GM19023 (cell line): ENCODE measurements at regions not wholly inside any gene's neighbourhood (a gene's known extent, or its start where the extent isn't known, plus 50 kb on each side); places are given as distances from the start of the nearest gene placed in this dataset.
"Not testable (repeated sequence)": the region's sequence is repeated elsewhere in the genome, so short reads cannot be mapped to it uniquely, and the experiment has no call there.

Source experiments
- ATAC-seq: cut with Tn5 transposase; IDR thresholded peaks from one replicate; pipeline ENCODE4 v1.9.1; 2021; ENCODE audit warnings: mild to moderate bottlenecking, moderate library complexity; ENCODE audit not compliant: unreplicated experiment

DNA sequence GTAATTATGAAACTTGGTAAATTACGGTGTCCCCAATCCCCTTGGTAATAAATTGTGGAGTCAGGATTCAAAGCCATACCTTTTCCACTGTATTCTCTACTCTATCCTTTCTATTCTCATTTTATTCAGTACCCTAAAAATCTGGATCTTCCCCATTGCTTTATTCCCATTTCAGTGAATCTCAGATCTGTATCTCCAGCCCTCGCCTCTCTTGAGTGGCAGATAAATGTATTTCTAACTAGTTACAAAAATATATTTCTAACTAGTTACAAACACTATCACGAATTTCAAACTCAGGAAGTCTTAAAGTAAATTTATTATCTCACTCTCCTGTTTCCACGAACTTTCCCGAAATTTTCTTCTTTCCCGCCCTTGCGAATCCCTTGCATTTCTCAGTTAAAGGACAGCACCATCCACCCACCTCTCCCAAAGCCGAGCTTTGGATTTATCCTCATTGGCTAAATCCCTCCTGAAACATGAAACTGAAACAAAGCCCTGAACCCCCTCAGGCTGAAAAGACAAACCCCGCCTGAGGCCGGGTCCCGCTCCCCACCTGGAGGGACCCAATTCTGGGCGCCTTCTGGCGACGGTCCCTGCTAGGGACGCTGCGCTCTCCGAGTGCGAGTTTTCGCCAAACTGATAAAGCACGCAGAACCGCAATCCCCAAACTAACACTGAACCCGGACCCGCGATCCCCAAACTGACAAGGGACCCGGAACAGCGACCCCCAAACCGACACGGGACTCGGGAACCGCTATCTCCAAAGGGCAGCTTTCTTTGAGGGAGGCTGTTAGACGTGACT lies 164.3 kb upstream of the PABPC3 start:
- ATAC-seq = no peak

DNA sequence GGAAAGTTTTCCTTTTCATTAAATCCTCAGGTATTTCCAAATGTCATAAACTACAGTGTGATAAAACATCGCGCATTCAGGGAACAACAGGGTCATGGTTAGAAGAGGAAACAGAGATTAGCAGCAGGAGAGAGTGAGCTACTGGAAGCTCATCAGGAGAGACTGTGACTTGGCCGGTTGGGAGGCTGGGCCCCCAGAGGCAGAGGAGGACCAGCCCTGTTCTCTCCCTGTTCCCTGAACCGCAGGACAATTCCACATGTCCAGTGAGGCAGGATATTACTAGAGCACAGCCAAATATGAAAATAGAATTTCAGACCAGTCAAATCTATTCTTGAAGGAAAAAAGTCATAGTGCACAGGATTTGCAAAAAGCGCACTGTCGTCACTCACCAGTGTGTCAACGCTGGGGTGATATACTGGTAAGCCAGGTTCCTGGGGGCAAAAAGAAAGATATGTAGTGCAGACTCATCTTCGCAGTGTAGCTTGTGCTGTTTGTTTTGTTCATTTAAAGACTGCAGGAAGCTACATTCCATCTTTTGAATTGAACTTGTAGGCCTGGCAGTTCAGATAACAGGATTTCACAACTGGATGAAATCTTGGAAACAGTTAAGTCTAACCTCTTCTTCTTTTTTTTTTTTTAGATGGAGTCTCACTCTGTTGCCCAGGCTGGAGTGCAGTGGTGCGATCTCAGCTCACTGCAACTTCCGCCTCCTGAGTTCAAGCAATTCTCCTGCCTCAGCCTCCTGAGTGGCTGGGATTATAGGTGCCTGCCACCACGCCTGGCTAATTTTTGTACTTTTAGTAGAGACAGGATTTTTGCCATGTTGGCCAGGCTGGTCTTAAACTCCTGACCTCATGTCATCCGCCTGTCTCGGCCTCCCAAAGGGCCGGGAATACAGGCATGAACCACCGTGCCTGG lies 162.6 kb upstream of the PABPC3 start:
- ATAC-seq = not testable (repeated sequence)

GRCh38 chr13:24934024-24934385 lies 161.9 kb upstream of the PABPC3 start:
- not testable (repeated sequence) for ATAC-seq

DNA sequence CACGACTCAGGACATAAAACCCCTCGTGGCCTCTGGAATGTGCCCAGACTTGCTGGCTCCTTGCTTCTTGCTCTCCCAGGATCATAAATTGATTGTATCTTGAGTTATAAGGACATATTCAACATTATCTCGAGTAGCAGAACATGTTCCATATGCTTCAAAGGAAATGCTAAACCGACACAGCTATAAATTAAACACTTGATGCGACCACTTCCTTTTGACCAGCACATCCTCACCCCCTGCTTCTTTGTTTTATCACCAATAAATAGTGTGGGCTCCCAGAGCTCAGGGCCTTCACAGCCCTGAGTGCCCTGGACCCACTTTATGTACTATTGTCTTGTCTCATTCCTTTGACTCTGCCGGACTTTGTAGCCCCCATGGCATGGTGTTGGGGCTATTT lies 157.0 kb upstream of the PABPC3 start:
- no peak for ATAC-seq

- not testable (repeated sequence) for ATAC-seq
These were observed 154.8 kb upstream of the PABPC3 start for GRCh38 chr13:24941023-24941713.

GRCh38 chr13:24943136-24943535 lies 152.8 kb upstream of the PABPC3 start:
- ATAC-seq = no peak

DNA sequence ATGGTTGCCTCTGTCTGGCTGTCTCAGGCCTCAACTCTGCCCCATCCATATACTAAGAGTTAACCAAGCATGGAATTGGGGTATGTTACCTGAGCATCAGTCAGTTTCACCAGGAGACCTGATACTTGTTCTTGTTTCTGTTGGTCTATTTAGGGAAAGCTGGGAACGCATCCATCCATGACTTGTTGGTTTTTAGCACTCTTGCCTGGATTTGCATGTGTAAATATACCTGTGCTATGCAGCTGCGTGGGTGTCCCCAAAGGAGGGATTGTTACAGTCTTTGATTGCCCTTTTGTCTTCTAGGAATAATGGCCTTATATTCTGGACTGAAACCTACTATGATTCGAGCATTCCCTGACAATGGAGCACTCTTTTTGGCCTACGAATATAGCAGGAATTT lies 151.9 kb upstream of the PABPC3 start:
- ATAC-seq = not testable (repeated sequence)

GRCh38 chr13:24948977-24949376 lies 147.0 kb upstream of the PABPC3 start:
- not testable (repeated sequence) for ATAC-seq

DNA sequence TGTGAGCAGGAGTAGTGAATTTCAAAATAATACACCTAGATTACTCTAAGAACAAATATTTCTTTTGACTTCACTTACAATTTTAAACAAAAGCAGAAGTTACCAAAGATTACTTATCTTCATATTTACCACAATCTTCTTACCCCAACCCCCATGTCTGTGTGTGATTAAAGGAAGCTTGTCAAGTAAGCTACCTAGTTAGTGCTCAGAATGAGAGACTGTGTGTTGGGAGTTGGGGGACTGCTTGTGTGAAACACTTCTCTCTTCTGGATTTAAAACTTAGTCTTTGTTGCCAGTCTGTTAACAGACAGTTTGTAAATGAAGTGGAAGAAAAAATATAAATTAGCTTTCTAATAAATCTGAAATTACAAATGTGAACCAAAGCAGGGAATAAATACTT lies 145.3 kb upstream of the PABPC3 start:
- not testable (repeated sequence) for ATAC-seq

GRCh38 chr13:24967970-24968369 lies 128.0 kb upstream of the PABPC3 start:
- ATAC-seq = not testable (repeated sequence)

DNA sequence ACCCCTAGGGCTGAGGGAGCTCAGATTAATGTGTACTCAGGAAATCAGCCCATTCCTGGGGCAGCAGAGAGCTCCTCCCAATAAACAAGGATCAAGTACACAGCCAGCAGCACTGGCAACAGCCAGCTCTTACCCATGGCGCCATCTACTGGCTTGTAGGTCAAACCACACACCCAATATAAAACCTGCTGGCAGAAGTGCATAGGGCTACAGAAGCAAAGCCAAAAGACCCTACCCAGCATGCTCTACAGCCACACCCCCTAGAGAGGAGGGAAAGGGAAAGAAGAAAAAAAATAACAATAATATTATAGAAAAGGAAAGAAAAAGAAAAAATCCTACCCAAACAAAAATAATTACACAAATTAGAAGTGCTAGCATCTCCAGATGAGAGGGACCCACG lies 127.5 kb upstream of the PABPC3 start:
- ATAC-seq = not testable (repeated sequence)

DNA sequence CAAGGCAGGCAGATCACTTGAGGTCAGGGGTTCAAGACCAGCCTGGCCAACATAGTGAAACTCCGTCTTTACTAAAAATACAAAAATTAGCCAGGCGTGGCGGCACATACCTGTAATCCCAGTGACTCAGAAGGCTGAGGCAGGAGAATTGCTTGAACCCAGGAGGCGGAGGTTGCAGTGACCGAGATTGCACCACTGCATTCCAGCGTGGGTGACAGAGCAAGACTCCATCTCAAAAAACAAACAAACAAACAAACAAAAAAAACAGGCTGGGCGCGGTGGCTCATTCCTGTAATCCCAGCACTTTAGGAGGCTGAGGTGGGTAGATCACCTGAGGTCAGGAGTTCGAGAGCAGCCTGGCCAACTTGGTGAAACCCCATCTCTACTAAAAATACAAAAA lies 122.8 kb upstream of the PABPC3 start:
- not testable (repeated sequence) for ATAC-seq

DNA sequence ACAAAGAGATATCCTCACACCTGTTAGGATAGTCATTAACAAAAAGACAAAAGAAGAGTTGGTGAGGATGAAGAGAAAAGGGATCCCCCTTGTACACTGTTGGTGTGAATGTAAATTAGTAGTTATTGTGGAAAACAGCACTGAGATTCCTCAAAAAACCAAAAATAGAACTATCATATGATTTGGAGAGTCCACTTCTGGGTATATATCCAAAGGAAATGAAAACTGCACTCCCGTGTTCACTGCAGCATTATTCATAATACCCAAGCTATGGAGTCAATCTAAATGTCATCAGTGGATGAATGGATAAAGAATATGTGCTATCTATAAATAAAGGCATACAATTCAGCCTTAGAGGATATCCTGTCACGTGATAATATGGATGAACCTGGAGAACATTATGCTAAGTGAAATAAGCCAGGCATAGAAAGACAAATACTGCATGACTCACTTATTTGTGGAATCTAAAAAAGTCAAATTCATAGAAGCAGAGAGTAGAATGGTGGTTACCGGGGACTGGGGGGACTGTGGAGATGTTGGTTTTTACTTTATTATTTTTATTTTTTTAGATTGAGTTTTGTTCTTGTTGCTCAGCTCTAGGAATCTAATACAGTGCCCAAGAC lies 114.6 kb upstream of the PABPC3 start:
- ATAC-seq = not testable (repeated sequence)

DNA sequence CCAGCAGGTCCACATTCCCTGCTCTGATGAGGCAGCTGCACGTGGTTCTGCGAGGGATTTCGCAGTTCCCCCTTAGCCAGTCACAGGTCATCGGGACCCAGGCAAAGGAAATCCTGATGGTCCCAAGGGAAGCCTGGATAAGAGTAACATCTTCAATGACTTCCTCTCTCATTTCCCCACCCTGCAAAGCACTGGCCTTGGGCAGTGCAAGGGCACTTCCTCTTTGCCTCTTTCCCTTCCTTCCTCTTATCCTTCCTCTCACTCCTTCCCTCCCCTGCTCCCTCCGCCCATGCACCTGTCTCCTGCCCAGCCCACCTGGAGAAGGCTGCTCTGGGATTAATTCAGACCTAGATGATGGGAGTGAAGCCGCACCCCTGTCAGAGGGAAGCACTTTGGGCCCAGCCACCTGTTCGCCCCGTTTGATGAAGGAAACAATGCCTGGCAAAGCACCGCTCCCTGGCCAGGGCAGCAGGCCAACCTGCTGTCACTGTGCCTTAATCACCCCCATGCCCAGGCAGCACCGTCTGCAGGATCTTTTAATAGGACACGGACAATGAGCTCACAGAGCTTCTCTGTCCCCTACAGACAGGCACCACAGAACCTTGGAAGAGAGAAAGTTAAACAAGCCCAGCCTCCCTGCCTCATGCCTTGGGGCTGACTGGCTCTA lies 113.5 kb upstream of the PABPC3 start:
- ATAC-seq = no peak

- no peak for ATAC-seq
These were observed 112.8 kb upstream of the PABPC3 start for GRCh38 chr13:24983094-24983493.

DNA sequence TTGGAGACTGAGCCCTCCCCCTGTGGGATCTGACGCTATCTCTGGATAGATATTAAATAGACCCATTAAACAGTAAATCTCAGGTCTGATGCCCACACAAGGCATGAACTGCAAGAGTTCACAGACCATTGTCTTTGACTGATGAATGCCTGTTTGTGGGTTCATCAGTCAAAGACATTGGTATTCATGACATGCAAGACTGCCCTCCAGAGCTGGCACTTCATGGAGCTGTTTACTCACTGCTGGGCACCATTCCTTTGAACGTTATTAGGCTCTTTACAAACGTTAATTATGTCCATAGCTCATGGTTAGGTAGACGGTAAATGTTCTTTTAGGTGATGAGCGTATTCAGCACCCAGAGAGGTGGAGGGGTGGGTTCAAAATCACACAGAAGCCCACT lies 111.8 kb upstream of the PABPC3 start:
- no peak for ATAC-seq

- no peak for ATAC-seq
These were observed 110.8 kb upstream of the PABPC3 start for GRCh38 chr13:24985107-24985506.

DNA sequence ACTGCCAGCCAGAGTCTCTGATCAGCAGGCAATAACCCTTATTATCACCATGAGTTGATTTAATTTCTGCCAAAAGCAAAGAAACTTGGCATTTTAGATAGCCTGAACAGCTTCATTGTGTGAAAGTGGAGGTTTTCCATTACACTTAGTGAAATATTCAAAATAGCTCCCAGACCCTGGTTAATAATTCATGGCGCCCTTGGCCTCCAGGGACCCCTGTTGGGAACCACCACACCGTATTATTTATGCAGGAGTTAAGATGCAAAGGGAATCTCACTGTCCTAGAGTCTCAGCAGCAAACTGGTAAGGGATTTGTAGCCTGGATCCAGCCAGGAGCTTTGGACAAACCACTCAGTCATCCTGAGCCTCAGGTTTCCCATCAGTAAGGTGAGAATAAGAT lies 110.0 kb upstream of the PABPC3 start:
- no peak for ATAC-seq

- no peak for ATAC-seq
These were observed 109.1 kb upstream of the PABPC3 start for GRCh38 chr13:24986826-24987225.

- not testable (repeated sequence) for ATAC-seq
These were observed 106.0 kb upstream of the PABPC3 start for GRCh38 chr13:24989959-24990358.
